Ovary (tissue), 7 donors: ENCODE measurements at regions not wholly inside any gene's neighbourhood (a gene's known extent, or its start where the extent isn't known, plus 50 kb on each side); places are given as distances from the start of the nearest gene placed in this dataset.

Experiments
- DNase-seq, 5 donors: peaks; one replicate each; pipeline ENCODE4 v3.0.0-alpha.2; 2019 to 2020
- H3K27ac ChIP-seq, 2 donors: fragments of 200-600 bp; one replicate each; pipeline versions ENCODE4 v1.5.1 to v1.8.0; 2019 to 2022
- H3K27me3 ChIP-seq: fragments of 200-600 bp; one replicate; pipeline ENCODE4 v1.8.0; 2022
- H3K36me3 ChIP-seq: fragments of 200-600 bp; sonication (generic); one replicate; pipeline ENCODE4 v1.5.1; 2019
- H3K4me1 ChIP-seq: one replicate; pipeline ENCODE4 v1.8.1; 2013; ENCODE audit warnings: mild to moderate bottlenecking, moderate library complexity; ENCODE audit not compliant: insufficient read depth
- H3K4me3 ChIP-seq: fragments of 200-600 bp; sonication (generic); one replicate; pipeline ENCODE4 v1.5.1; 2017
- H3K9me3 ChIP-seq, 2 donors: fragments of 200-600 bp in 1 of 2; sonication (generic) in 1 of 2; one replicate each; pipeline versions ENCODE4 v1.5.1 to v1.8.1; 2013 to 2019; ENCODE audit warnings: mild to moderate bottlenecking in 1 of 2, moderate library complexity in 1 of 2
- EP300 ChIP-seq: sonication (generic); formaldehyde crosslinking; IDR thresholded peaks from one replicate; pipeline ENCODE4 v1.6.1; 2017; ENCODE audit warnings: antibody characterized with exemption
- POLR2A ChIP-seq: fragments of 450-650 bp; IDR thresholded peaks from one replicate; pipeline ENCODE4 v1.6.1; 2017; ENCODE audit warnings: antibody characterized with exemption, mild to moderate bottlenecking, moderate library complexity
- WGBS, 3 donors: extraction: QIAGEN DNeasy Blood & Tissue Kit in 1 of 3; methylation state at CpG; one replicate each; pipeline versions ENCODE4 v1.1.5 to v1.1.7; 2013 to 2017; 5-methylcytosine and 5-hydroxymethylcytosine counted together
- intact Hi-C, 4 donors: fragments of 100-400 bp; cut with DNase I; formaldehyde crosslinking; loops; one replicate each; pipeline versions ENCODE4 v1.11.0 to v1.15.1; 2022 to 2023
- TF ChIP-seq, protein P1 (sequence below), 3 donors: fragments of 450-650 bp in 2 of 3; fragments of 200-600 bp in 1 of 3; IDR thresholded peaks; one replicate each; pipeline versions ENCODE4 v1.5.1 to v1.8.0; 2016 to 2022; ENCODE audit warnings: antibody characterized with exemption in 3 of 3, mild to moderate bottlenecking in 1 of 3
- donor health status: DM: no; HTN: no; CAD: no; lungs with moderate emphysema.
- donor health status: DM: no; HTN: no; CAD: no.
- donor health status: Bipolar disorder and iron deficiency.
- donor health status: DM: no; HTN: no; CAD: no.
- donor health status: DM: yes; HTN: yes; CAD: no.

DNA sequence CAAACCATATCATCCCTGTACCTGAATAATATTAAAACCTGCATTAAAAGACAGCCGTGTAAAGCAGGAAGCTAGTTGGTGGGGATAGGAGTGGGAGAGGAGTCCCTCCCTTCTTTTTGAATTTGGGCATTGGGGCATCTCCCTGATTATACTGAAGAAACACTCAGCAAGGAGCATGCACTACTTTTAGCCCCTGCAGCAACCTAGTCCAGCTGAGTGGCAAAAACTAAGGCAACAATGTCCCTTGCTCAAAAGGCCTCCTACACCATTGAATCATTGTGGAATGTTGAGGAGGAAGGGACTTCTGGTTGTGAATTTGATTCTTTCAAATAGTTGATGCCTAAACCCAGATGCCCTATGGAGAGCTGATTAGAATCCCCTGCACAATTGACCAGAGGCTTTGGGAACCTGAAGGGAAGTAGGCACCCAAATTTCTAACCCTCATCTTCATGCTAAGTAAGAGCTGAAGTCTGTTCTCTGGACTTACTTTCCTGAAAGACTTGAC, 111.7 kb downstream of the DDX1 start:
- peak overlapping the region; percentile 48 to 52 for H3K27ac ChIP-seq
- 93 to 97% (median 94%) methylated on average over 1 of the region's 1 CpG for WGBS, 3 donors
- H3K9me3 ChIP-seq, result no peaks in the 10 kb centered on the region
- no peak for DNase-seq
- intact Hi-C loops, result no loop called here
- H3K4me3 ChIP-seq, result no peak overlapping the region
- TF ChIP-seq POLR2A (no peak), EP300 (no peak)
- TF ChIP-seq, protein P1, sequence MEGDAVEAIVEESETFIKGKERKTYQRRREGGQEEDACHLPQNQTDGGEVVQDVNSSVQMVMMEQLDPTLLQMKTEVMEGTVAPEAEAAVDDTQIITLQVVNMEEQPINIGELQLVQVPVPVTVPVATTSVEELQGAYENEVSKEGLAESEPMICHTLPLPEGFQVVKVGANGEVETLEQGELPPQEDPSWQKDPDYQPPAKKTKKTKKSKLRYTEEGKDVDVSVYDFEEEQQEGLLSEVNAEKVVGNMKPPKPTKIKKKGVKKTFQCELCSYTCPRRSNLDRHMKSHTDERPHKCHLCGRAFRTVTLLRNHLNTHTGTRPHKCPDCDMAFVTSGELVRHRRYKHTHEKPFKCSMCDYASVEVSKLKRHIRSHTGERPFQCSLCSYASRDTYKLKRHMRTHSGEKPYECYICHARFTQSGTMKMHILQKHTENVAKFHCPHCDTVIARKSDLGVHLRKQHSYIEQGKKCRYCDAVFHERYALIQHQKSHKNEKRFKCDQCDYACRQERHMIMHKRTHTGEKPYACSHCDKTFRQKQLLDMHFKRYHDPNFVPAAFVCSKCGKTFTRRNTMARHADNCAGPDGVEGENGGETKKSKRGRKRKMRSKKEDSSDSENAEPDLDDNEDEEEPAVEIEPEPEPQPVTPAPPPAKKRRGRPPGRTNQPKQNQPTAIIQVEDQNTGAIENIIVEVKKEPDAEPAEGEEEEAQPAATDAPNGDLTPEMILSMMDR (IDR thresholded peaks at IDR 0.05), result no peak
- no peaks in the 10 kb centered on the region for H3K36me3 ChIP-seq
- H3K4me1 ChIP-seq, result peaks cover 13% of the 10 kb centered on the region
- no peaks in the 10 kb centered on the region for H3K27me3 ChIP-seq

DNA sequence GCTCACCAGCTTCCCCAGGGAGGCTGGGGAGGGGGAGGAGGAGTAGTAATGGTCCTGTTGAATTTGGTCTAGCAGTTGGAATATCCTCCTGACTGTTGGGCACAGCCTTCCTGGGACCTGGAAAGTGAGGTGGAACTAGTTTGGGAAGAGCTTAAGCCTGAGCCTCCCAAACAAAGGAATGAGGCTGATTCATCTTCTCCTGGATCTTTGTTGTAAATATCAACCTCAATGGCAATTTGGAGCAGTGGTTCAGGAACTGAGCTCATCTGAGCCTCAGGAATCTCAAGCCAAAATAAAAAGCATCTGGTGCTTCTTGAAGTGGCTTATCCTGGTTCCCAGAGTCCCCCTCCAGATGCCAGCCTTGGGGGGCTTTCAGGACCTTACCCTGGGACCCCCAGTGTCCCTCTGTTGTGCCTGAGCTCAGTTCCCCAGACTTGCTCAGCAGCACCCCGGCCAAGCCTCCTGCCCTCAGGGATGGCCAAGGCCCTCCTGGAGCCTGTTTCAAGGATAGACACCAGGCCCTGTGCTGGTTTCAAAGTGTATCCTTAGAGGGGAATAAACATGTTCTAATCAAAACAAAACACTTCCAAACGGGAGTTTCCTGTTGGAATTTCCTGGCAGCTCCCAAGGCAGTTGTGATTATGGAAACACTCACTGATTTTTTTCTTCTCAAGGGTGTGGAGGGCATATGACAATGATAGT, 112.6 kb downstream of the DDX1 start:
- Histone ChIP-seq H3K27me3 (no peaks in the 10 kb centered on the region), H3K9me3 (no peaks in the 10 kb centered on the region), H3K36me3 (no peaks in the 10 kb centered on the region), H3K4me1 (peaks cover 13% of the 10 kb centered on the region), H3K4me3 (no peak overlapping the region), H3K27ac (peak overlapping the region; percentile 48 to 52)
- intact Hi-C loops, result no loop called here
- WGBS, 3 donors, result 0 to 10% (median 6%) methylated on average over 2 of the region's 2 CpGs
- TF ChIP-seq EP300, result no peak
- TF ChIP-seq, protein P1 (IDR thresholded peaks at IDR 0.05), result no peak
- no peak for TF ChIP-seq POLR2A
- peak; percentile 32 to 63 (median 42) for DNase-seq

DNA sequence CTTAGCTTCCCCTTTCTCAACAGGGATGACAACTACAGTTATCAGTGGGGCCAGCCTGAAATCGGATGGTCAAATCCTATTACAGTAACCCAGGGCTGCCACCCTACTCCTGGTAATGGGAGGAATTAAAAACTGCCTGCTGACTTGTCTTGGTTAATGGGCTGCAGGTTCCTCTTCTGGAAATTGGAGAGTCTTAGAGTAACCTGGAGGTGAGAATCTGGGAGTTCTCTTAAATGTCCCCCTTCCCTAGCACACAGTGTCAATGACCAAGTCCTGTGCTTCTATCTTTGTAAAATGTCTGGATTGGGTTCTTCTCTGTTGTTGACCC, 113.1 kb downstream of the DDX1 start:
- intact Hi-C loops, result no loop called here
- TF ChIP-seq, protein P1 (IDR thresholded peaks at IDR 0.05), result no peak
- no peak for TF ChIP-seq EP300
- no peak for TF ChIP-seq POLR2A
- 5 to 23% (median 11%) methylated on average over 1 of the region's 1 CpG for WGBS, 3 donors
- H3K27ac ChIP-seq, result peak overlapping the region; percentile 48 to 52
- no peaks in the 10 kb centered on the region for H3K36me3 ChIP-seq
- no peak for DNase-seq
- no peaks in the 10 kb centered on the region for H3K9me3 ChIP-seq
- H3K4me3 ChIP-seq, result no peak overlapping the region
- peaks cover 13% of the 10 kb centered on the region for H3K4me1 ChIP-seq
- H3K27me3 ChIP-seq, result no peaks in the 10 kb centered on the region

DNA sequence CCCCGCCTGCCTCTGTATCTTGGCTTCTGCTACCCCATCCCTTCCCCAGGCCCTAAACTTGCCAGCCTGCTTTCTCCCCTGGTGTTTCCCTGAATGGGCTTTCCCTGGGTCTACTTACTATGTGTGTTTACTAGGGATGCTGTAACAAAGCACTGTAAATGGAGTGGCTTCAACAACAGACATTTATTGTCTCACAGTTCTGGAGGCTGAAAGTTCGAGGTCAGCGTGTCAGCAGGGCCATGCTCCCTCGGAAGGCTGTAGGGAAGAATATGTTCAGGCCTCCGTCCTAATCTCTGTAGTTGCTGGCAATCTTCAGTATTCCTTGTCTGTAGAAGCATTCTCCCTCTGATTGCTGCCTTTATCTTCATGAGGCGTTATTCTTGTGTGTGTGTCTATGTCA, 113.6 kb downstream of the DDX1 start:
- WGBS, 3 donors, result 81 to 87% (median 84%) methylated on average over 6 of the region's 6 CpGs
- no peak for TF ChIP-seq EP300
- TF ChIP-seq, protein P1 (IDR thresholded peaks at IDR 0.05), result no peak
- no peaks in the 10 kb centered on the region for H3K9me3 ChIP-seq
- H3K27me3 ChIP-seq, result no peaks in the 10 kb centered on the region
- H3K36me3 ChIP-seq, result no peaks in the 10 kb centered on the region
- H3K27ac ChIP-seq, result no peak overlapping the region
- DNase-seq, result no peak
- H3K4me1 ChIP-seq, result peaks cover 13% of the 10 kb centered on the region
- intact Hi-C loops, result no loop called here
- no peak overlapping the region for H3K4me3 ChIP-seq
